Superior temporal gyrus (tissue), 1 donor: ENCODE measurements at regions not wholly inside any gene's neighbourhood (a gene's known extent, or its start where the extent isn't known, plus 50 kb on each side); places are given as distances from the start of the nearest gene placed in this dataset.

ENCODE experiments used
- DNase-seq: peaks from one replicate; pipeline ENCODE4 v3.0.0-alpha.2; 2016; ENCODE audit errors: extremely low spot score

DNA sequence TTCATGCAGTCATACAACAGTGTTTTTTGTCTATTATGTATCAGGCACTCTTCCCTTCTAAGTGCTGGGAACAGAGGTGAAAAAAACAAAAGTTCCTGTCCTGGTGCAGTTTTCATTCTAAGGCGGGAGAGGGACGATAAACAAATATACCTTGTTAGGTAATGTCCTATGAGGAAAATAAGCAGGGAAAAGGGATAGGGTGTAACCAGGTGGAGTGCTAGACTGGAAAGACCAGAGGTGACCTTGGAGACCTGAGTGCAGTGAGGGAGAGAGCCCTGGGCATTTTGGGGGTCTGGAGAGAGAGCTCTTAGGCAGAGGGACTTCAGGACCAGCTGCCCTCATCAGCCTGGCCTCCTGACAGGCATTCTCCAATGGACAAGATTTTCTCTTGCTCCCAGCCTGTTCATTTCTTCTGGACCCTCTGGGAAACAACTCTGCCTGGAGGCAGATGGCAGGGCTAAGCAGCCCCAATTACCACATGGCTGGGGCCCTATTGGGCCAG, 97.2 kb upstream of the TJP1 start:
- DNase-seq, result no peak

DNA sequence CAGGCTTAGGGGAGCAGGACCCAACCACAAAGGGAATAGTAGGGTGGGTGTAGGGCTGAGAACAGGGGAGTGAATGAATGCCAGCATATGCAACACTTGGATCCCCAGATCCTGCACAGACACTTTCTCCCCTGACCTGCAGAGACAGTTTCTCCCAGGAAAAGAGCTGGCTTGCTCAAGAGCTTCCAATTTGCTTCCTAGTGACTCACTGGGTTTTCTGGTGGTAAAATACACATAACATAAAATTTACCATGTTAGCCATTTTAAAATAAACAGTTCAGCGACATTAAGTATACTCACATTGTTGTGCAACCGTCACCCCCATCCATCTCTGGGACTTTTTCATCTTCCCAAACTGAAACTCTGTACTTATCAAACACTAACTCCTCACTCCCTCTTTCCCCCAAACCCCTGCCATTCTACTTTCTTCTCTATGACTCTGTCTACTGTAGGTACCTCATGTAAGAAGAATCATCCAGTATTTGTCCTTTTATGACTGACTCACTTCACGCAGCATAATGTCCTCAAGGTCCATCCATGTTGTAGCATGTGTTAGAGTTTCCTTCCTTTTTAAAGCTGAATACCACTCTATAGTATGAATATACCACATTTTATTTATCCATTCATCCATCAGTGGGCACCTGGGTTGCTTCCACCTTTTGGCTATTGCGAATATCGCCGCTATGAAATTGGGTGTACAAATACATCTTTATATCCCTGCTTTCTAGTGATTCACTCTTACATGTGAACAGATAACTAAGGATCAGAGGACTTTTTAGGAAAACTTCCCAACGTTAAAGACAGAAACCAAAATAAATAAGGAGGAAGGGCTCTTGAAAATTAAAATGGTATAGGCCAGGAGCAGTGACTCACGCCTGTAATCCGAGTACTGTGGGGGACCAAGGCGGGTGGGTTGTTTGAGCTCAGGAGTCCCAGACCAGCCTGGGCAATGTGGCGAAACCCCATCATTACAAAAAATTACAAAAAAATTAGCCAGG, 95.6 kb upstream of the TJP1 start:
- DNase-seq, result no peak

DNA sequence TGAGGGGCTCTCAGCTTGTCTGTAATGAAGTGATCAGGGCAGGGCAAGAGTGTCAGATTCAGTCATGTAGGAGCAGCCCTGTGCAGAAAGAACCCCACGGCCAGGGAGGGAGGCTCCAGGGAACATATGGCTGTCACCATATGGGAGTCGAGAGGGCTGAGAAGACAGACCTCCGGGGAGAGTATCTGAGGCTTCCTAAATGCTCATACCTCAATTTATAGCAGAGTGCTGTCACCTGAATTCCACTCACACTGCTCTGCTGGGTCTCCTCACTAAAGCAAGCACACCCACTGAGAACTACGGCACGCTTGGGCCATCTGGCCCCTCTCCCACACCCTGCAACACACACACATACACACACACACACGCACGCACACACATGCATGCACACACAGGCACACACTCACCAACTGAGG, 92.3 kb upstream of the TJP1 start:
- DNase-seq, result no peak

DNA sequence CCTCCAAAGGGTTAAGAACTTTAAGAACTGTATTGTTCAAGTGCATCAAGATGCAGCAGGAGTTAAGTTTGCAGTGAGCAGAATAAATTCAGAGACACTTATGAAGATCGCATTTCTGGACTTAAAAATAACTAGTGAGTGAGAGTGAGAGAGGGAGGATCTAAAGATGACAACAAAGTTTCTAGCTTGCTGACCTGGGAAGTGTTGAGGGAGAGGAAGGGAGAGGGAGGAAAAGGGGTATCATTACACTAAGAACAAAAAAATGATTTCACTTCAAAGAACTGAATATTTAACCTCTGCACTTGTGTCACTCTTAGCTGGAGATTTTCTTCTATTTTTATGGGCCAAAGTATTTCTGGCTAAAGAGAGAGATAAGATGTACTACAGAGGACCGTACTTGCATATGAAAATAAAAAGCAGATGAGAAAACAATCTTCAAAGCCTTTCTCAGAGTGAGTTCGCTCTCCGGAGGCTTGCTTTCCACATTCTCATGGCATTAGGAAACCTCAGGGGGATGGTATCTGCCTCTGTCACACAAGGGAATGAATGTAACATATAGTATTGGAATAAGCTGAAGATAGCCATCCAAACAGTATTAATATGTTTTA, 91.4 kb upstream of the TJP1 start:
- no peak for DNase-seq

DNA sequence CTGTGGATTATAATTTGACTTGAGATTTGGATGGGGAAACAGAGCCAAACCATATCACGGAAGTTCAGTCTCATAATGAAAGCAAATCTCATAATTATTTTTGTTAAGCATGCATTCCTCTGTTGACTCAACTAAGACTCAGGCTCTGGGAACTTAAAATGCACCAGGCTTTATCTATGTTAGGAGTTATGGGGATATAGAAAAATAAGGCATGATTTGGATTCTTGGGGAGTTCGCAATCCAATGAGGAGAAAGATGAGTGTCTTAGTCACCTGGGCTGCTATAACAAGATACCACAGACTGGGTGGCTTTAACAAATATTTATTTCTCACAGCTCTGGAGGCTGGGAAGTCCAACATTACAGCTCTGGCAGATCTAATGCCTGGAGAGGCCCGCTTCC, 89.4 kb upstream of the TJP1 start:
- DNase-seq, result no peak

DNA sequence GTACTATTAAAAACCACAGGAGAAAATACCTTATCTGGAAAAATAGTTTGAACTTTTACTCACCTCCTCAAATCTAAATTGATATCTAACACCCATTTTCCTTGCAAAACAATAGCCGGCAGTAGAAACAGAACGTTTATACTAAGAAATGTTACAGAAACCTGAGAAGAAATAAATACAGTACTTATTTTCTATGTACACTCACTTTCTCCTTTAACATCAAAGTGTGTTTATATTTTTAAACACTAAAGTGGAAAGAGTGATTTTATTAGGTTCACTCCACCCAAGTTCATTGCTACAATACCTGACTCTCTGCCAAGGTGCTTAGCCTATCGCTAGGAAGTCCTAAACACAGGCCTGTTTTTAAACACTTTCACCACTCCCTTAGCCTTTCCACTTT, 87.8 kb upstream of the TJP1 start:
- no peak for DNase-seq

DNA sequence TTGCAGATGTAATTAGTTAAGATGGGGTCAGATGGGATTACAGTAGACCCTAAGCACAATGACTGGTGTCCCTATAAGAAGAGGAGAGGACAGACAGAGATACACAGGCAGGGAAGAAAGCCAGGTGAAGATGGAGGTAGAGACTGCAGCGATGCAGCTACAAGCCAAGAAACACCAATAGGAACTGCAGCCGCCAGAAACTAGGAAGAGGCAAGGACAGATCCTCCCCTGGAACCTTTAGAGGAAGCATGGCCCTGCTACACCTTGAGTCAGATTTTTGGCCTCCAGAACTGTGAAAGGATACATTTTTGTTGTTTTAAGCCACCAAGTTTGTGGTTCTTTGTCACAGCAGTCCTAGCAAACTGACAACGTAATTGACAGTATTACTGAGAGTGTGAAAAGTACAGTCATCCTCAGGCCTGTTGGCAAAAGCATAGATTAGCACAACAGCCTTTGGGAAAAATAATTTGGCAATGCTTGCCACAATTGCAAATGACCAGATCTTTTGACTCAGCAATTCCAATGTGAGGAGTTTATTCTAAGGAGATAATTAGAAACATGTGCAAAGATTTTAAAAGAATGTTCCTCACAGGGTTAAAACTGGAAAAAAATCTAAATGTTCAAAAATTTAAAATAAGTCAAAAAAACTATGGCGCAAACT, 82.6 kb upstream of the TJP1 start:
- no peak for DNase-seq

DNA sequence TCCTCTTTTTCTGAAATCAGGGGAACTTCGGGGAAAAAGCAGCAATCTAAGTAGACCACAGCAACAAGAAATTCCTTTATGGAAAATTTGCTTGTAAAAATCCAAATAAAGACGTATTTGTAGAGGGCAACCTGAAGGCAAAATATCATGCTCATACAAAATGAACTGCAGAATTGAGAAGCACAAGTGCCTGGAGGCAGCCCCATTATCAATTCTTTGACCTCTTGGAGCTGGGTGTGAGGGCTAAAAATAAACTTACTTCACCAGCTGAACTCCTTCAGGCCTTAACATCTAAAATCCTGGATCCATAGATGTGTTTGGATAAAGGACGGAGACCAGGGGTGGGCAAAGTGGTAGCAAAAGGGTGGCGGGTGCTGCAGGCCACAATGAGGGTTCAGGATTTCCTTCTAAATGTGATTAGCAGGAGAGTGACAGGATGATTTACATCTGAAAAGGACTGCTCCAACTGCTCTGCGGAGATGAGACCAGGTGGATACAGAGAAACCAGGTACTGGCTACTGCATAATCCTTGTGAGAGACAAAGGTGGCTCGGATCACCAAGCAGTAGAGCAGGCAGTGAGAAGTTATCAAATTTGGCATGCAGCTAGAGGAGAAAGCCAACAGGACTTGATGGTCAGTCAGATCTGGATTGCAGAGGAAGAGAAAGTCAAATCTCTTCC, 81.7 kb upstream of the TJP1 start:
- DNase-seq, result no peak

DNA sequence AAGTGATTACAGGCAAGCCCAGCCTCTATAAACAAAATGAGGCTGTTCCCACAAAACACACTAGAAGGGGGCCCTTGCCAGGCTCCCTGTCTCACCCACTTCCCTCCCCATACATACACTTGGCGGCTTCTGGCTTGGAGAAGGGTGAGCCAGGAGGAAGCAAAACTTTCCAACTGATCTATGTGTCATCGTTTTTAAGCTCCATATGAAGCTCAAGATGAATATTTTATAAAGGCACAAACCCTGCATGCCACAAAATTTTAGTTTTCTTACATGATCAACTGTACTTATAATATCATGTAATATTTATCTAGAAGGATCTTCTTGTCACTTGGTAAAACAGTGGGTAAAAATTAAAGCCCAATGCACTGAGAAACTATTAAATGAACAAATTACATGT, 80.8 kb upstream of the TJP1 start:
- no peak for DNase-seq

DNA sequence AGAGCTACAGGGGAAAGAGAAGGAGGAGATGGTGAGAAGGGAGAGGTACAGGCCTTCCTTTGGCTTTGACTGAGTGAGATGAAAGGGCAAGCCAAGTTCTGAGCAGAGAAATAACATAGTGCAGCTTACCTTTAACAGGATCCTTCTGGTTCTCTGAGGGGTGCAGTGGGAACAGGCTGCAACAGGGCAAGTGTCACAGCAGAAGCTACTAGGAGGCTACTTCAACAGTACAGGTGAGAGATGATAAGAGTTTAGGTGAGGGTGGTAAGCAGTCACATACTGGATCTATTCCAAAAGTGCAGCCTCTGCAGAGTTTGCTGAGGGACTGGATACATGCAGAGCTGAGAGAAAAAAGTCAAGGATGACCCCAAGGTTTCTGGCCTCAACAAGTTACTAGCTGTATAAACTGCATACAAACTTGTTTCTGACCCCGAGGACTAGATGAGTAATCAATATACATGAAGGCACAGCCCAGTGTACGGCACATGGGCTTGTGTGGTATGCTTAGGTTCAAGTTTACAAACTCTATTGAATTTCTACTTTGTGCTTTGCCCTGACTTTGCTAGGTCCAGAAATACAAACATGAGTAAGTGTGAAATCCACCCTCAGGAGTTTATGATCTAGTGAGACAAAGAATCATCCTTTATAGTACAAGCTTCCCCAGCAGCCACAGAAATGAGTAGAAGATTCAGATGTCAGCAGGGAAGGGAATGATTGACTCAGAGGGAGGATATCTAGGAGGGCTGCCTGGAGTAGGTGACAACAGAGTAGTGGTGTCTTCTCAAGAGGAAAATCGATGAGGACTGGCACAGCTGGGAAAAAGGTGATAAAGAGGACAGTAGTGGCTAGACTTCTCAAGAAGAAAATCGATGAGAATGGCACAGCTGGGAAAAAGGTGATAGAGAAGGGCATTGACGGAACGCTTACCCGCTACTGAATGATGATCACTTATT, 78.2 kb upstream of the TJP1 start:
- DNase-seq, result no peak

DNA sequence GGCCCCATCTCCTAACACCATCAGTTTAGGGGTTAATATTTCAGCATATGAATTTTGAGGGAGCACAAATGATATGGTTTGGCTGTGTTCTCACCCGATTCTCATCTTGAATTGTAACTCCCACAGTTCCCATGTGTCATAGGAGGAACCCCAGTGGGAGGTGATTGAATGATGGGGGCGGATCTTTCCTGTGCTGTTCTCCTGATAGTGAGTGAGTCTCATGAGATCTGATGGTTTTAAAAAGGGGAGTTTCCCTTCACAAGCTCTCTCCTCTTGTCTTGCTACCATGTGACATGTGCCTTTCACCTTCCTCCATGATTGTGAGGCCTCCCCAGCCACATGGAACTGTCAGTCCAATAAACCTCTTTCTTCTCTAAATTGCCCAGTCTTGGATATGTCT, 73.8 kb upstream of the TJP1 start:
- no peak for DNase-seq

DNA sequence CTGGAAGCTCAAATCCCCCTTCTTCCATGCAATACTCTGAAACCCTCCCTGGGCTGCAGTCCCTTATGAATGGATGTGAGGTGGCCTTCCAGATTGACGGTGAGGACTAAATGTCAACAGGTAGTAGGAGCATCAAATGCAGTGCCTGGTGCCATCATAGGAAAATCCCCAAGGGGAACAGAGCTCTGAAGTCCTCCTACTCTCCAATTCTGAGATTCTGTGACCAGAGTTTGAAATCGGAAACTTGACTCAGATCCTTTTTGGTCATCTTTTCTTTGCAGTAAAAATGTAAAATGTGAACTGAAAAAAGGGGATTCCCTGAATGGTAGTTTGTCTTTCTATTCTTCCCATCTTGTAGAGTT, 68.8 kb upstream of the TJP1 start:
- no peak for DNase-seq

DNA sequence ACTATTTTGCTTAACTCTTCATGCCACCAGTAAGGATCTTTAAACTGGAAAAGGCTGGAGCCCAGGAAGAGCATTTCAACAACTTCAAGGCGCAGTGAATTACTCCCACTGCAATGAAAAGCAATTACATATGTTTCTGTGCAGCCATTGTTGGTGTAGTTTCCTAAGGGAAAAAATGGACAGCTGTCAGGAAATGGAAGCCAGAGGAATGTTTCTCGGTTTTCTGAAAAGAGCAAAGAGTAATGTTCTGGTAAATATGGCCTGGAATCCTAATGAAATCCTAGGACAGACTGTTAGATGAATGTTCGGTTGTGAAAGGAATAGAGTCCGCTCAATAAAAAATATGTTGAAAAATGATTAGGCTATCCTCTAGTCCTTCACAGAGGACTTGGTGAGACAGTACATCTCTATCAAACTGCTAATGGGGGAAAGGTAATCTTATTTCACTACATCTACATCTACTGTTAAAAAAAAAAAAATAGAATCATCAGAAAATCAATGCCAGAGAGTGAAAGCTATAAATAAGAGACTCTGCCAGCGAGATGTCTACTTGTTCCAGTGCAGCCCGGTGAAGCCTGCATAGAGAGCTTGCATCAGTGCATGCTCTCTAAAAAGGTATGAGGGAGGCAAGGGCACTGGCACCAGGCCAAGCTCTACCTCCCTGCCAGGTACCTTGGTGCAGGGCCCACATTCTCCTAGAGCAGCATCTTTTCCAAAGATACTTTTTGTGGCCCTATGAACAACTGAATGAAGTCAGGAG, 68.2 kb upstream of the TJP1 start:
- DNase-seq, result no peak

DNA sequence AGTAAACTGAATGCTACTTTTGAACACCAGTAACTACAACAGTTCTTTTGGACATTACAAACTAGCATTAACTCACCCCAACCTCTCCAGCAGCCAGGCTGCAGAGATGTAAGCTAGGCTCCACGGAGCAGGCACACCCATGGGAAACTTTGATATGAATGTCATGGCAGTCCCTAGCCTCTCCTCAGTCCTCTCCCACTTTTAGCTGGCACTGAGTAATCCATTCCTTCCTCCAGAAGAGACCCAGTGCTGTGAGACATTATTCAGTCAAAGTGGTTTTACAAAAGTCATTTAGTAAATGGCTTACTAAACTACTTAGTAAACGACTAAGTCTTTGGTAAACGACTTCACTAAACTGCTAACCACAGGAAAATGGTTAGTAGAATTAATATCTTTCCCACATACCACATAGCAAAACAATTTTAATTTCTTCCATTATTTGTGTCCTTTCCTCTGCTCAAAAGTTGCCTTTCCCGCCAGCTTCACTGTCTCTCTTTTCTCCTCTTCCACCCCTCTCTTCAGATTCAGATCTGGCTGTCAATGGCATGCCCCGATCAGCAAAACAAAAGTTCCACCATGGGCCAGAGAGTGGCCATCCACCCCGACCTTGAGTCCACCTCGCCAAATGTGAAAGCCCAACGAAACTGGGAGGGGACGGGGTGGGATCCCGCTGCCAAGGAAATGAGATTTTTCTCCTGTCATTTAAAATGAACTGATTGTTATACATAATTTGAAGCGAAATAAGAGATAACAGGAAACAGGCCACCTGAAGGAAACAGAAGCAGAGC, 67.5 kb upstream of the TJP1 start:
- DNase-seq, result no peak

DNA sequence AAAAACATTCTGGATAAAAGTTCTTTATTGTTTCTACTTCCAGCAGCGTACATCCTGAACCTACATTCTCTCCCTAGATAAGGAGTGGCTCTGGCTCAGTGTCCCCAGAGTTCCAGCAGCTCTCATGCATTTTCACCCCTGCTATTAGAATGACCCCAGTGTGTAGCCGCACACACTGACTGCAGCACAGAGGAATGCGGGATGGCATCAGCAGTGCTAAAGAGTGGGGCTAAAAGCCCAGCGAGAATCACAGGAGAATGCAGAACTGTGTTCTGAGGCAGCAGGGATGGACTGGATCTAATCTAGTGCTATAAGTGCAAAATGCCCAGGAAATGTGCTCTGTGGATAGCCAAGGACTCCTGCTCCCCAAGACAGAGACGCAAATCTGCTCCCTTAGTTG, 66.4 kb upstream of the TJP1 start:
- DNase-seq, result peak; percentile 73

DNA sequence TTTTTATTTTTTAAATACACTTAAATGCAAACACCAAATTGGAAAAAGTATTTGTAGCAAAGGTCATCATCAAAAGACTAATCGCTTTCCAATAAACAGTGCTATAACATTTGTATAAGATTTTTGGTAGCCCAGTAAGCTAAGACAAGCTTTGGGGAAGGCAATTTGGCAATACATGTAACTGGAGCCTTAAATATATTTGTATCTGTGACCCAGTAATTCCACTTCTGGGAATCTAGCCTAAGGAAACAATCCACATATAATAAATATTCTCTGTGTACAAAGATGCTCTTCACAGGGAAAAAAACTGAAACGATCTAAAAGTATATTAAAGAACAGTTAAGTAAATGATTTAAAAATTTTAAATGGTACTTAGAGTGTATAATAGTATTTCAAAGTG, 65.5 kb upstream of the TJP1 start:
- no peak for DNase-seq

DNA sequence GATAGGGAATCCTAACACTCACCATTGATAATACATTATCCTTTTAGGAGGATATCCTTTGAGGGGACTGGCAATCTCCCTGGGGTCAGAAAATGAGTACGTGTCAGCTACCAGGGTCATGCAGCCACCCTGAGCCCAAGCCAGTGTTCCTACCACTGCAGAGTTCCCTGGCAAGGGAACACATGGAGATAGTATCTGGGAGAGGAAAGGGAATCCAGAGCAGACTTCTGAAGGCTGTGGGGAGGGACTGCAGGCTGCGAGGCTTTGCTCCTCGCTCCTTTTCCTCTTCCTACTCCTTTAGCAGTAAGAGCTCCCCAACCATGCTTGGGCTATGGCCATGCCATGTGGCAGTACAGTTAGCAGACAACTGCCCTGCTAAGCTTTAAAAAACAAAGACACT, 62.9 kb upstream of the TJP1 start:
- DNase-seq, result no peak

DNA sequence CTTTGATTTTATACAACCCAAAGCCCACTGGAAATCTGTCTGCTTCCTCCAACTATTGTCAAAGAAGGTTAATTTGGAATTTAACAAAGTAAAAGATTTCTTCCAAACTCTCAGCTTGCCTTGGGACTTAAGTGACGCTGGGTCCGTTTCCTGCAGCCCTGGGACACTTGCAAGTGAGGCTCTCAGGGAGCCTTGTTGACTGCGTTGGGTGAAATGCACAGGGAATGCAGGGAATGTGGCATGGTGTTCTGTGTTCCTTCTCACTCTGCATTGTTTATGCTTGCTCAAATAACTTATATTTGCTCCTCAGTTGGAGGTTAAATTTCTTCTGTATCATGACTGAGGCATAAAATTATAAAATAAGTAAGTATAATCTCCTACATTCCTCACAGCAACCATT, 60.9 kb upstream of the TJP1 start:
- no peak for DNase-seq

DNA sequence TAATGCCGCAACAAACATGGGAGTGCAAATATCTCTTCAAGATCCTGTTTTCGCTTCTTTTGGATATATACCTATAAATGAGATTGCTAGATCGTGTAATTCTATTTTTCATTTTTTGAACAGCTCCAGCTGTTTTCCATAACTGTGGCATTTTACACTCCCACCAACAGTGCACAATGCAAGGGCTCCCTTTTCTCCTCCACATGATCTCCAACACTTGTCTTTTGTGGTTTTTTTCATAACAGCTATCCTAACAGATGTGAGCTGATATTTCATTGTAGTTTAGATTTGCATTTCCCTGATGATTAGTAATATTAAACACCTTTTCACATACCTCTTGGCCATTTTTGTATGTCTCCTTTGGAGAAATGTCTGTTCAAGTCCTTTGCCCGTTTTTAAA, 58.6 kb upstream of the TJP1 start:
- no peak for DNase-seq
